A673 (cell line): ENCODE measurements at regions not wholly inside any gene's neighbourhood (a gene's known extent, or its start where the extent isn't known, plus 50 kb on each side); places are given as distances from the start of the nearest gene placed in this dataset.

Experiments
- CTCF ChIP-seq: fragments of 300-800, 200-600 bp; sonication (generic); conservative IDR thresholded peaks from 2 replicates; pipeline ENCODE4 v1.5.1; 2017; ENCODE audit warnings: low read depth, mild to moderate bottlenecking, antibody characterized with exemption, low read length, moderate library complexity, mixed read lengths
- EZH2 ChIP-seq: fragments of 200-600 bp; sonication (generic); IDR thresholded peaks from 2 replicates; pipeline ENCODE4 v1.6.1; 2017; ENCODE audit warnings: borderline replicate concordance, low read depth, mild to moderate bottlenecking, mixed read lengths, antibody characterized with exemption, low read length; ENCODE audit not compliant: poor library complexity, severe bottlenecking

GRCh38 chr11:8838248-8838647 is 72.7 kb upstream of the AKIP1 start:
- no peak for TF ChIP-seq CTCF
- TF ChIP-seq EZH2: no peak
